HG03280 (cell line): ENCODE measurements at regions not wholly inside any gene's neighbourhood (a gene's known extent, or its start where the extent isn't known, plus 50 kb on each side); places are given as distances from the start of the nearest gene placed in this dataset.

Source experiments
- ATAC-seq: cut with Tn5 transposase; IDR thresholded peaks from one replicate; pipeline ENCODE4 v1.9.1; 2021; ENCODE audit warnings: mild to moderate bottlenecking, moderate library complexity; ENCODE audit not compliant: unreplicated experiment

- ATAC-seq, result no peak
Measured at GRCh38 chr6:18748314-18748713, 361.2 kb downstream of the RNF144B start.

DNA sequence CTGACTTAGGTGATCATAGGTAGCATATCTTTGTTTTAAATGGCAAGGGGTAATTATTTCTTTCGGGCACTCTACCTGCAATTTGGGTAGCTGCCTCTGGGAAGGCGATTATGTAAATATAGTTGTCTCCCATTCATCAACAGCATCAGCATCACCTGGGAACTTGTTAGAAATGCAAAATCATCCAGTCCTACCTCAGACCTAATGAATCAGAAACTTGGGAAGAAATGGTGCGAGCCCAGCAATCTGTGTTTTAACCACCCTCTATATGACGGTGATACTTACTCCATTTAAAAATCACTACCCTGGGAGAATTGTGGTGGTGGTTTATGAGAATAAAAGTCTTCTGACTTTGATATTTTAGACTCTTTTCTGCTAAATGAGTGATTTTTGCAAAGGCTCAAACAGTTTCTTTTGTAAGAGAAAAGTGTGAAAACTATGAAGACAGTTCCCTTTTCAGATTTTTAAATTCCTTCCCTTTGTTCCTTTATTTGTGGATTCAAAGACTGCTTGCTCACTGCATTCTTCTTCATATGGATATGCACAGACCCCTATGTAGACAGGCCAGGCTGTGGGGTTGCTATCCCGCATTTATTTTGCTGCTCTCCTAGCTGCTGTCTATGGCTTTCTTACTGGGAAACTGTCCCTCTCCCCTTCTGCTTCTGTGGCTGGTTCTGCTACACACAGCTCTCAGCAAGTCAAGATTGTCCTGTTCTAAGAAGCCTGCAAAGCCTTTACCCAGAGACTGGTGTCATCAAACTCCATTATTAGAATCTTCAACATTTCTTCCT, 365.3 kb downstream of the RNF144B start:
- ATAC-seq, result no peak

DNA sequence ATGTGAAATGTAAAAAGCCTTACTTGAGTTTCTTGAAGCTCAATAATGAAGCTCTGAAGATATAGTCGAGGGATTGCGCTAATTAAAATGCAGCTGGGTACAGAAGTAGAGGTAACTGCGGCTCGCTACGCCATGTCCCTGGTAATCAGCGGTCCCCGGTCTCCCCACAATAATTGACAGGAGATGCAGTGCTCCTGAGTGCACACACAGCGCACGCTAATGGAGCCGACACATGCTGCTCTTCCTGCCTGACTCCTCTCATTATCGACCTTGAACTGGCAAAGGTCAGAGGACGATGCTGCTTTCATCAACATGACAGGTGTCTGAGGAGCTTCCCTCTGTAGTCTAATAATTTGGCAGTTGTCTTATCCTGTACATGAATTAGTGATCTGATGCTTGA, 365.9 kb downstream of the RNF144B start:
- no peak for ATAC-seq

DNA sequence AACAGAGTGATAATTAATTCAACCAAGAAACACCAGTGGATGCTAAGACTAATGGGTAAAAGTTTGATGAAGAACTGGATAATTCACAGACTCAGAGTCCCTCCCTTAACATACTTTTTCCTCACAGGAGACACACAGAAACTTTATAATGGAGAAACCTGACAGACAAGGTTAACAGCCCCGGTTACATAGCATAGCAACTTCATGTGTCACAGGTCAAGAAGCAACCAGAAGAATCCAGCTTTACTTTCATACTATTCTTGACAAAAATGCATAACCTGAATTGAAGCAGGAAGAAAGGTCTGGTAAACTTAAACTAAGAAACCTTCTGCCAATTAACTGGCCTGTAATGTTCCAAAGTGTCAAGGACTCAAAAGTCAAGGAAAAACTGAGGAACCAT, 375.9 kb downstream of the RNF144B start:
- no peak for ATAC-seq

GRCh38 chr6:18784794-18785193, 397.6 kb downstream of the RNF144B start:
- ATAC-seq, result no peak

GRCh38 chr6:18785810-18786490, 398.8 kb downstream of the RNF144B start:
- no peak for ATAC-seq

GRCh38 chr6:18792866-18793265, 405.7 kb downstream of the RNF144B start:
- no peak for ATAC-seq

GRCh38 chr6:18795726-18796125, 408.6 kb downstream of the RNF144B start:
- no peak for ATAC-seq

GRCh38 chr6:18820725-18821124, 433.6 kb downstream of the RNF144B start:
- no peak for ATAC-seq

- ATAC-seq, result no peak
Measured at GRCh38 chr6:18823782-18824386, 436.7 kb downstream of the RNF144B start.

DNA sequence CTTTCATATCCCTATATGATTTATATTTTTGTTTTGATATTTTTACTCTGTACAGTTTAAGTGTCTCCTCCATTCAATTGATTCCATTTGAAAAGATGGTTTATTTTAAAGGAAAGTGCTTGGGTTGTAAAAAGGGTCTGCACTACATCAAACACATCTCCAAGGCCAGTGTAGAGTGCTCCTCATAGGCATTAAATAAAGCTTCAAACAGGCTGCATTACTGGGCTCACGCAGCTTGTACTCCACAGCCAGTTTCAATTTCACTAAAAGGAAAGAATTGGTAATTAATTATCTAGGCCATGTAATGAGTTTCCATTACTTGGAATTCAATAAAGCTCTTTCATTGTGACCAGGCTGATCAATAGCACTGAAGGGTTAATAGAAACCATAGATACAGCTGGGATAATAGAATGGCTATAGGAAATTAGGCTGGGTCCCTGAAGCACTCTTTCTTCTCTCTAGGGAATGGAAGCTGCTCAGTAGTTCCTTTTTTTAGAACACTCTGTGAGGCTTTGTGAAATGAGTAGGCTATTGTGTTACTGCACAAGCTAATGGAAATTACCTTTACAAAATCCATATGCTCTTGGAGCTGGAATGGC, 442.2 kb downstream of the RNF144B start:
- no peak for ATAC-seq

GRCh38 chr6:18835976-18836375, 448.8 kb downstream of the RNF144B start:
- no peak for ATAC-seq

GRCh38 chr6:18837013-18837412, 449.9 kb downstream of the RNF144B start:
- ATAC-seq, result no peak

GRCh38 chr6:18842534-18842933, 455.4 kb downstream of the RNF144B start:
- ATAC-seq, result no peak

- no peak for ATAC-seq
Measured at GRCh38 chr6:18845896-18846295, 458.7 kb downstream of the RNF144B start.

GRCh38 chr6:18846327-18846726, 459.2 kb downstream of the RNF144B start:
- no peak for ATAC-seq

GRCh38 chr6:18861204-18861603, 474.1 kb downstream of the RNF144B start:
- ATAC-seq, result no peak

DNA sequence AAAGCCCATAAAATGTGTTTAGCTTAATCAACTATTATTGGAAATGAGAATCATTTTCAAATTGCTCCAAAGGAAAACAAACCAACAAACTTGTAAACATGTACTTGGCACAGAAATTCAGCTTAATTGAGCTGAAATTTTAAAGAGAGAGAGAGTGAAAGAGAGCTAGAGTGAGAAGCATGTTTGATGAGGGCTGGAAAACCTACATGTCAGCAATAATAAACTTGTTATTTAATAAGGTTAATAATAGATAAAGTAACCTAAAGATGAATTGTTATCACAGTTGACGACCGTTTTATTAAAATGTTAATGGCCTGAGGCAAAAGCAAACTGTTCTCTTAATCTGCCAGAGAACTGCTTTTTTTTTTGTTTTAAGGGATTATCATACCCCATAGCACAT, 496.1 kb downstream of the RNF144B start:
- no peak for ATAC-seq

DNA sequence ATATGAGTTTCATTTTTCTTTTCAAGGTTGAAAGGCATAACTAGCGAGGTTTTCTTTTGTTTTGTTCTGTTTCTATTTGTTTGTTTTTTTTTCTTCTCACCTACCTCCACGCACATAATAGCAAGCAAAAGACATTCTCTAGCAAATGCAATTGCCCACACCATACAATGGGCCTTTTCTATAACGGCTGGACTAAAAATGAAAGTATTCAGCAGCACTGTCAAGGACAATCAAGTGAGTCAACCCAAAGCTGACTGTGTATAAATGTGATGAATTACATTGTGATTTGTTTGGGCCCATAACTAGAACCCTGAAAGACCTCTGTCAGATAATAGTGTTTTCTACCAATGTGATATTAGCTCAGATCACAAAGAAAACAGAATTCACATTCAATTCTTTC, 496.7 kb downstream of the RNF144B start:
- ATAC-seq, result no peak

GRCh38 chr6:18893540-18894269, 506.6 kb downstream of the RNF144B start:
- ATAC-seq, result no peak

DNA sequence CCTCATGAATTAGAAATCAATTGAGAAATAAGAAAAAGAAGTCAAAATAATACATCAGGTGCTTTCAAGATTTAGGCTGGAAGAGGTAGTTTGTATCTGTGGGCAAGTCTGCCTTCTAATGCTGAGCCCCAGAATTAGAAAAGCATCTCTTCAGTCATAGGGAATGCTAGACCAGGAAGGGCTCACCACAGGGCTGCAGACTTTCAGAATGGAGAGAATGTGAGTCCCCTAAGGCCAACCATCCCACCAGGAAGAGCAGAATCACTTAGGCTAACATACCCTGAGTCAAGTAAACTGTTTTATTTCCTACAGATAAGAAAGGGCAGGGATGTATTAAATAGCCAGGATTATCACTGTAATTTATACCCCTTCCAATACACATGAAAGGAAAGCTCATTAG, 510.2 kb downstream of the RNF144B start:
- ATAC-seq, result no peak
